ENCODE measurements at regions not wholly inside any gene's neighbourhood (a gene's known extent, or its start where the extent isn't known, plus 50 kb on each side); places are given as distances from the start of the nearest gene placed in this dataset.

- 63% methylated on average over 12 of the region's 25 CpGs; no CpG with 5 or more reads in 1 of the 2 experiments for WGBS, 2 experiments (ENCODE audit: extremely low coverage in 2 of 2, insufficient read length in 1 of 2)
- no peak overlapping the region for H4K91ac ChIP-seq (ENCODE audit: insufficient read depth, low read depth, low read length)
- no peak overlapping the region for H3K4ac ChIP-seq (ENCODE audit: low read depth, low read length)
- H3K18ac ChIP-seq (ENCODE audit: low read depth, low read length), result no peak overlapping the region
- POLR2A ChIA-PET (ENCODE audit: unreplicated experiment), result no interaction called here
- H3K56ac ChIP-seq (ENCODE audit: extremely low read depth, insufficient read depth, low read length), result no peak overlapping the region; the same call in 1 of the 2 replicates
- no peak overlapping the region for H2AK5ac ChIP-seq (ENCODE audit: low read depth, low read length)
- H3K27me3 ChIP-seq (ENCODE audit: control insufficient read depth, insufficient read depth, low read length), result peaks cover 13% of the 10 kb centered on the region; the same call in 1 of the 2 replicates
- no peak overlapping the region for H4K5ac ChIP-seq (ENCODE audit: low read depth, low read length)
- no peaks in the 10 kb centered on the region for H3K4me1 ChIP-seq (ENCODE audit: control insufficient read depth, insufficient read depth, low read length)
- no peak overlapping the region for H2AK9ac ChIP-seq (replicated peaks; ENCODE audit: low read depth, low read length, poor library complexity)
- no peak overlapping the region for H3K27ac ChIP-seq (ENCODE audit: insufficient read depth, low read length)
- no peak overlapping the region for H3K23ac ChIP-seq (ENCODE audit: low read depth, low read length)
- TF ChIP-seq MXI1 (IDR thresholded peaks at IDR 0.05; ENCODE audit: borderline replicate concordance, low read depth, low read length) (no peak), CEBPB (IDR thresholded peaks at IDR 0.05; ENCODE audit: low read depth, low read length) (no peak), CTCF (conservative IDR thresholded peaks at IDR 0.05; ENCODE audit: low read depth, low read length) (no peak), MAFK (IDR thresholded peaks at IDR 0.05; ENCODE audit: low read depth, low read length) (no peak), NFE2L2 (IDR thresholded peaks at IDR 0.05; ENCODE audit: low read depth, low read length) (no peak), CHD1 (IDR thresholded peaks at IDR 0.05; ENCODE audit: low read depth, low read length) (no peak), POLR2A (IDR thresholded peaks at IDR 0.05; ENCODE audit: low read depth, low read length) (no peak), FOS (IDR thresholded peaks at IDR 0.05; ENCODE audit: low read depth, low read length) (no peak), RCOR1 (IDR thresholded peaks at IDR 0.05; ENCODE audit: insufficient replicate concordance, low read length) (no peak), USF2 (IDR thresholded peaks at IDR 0.05; ENCODE audit: low read depth, low read length) (no peak), BHLHE40 (IDR thresholded peaks at IDR 0.05; ENCODE audit: low read depth, low read length) (no peak), RAD21 (IDR thresholded peaks at IDR 0.05; ENCODE audit: low read length) (no peak), SMC3 (IDR thresholded peaks at IDR 0.05; ENCODE audit: low read depth, low read length) (no peak), MAZ (IDR thresholded peaks at IDR 0.05; ENCODE audit: borderline replicate concordance, low read depth, low read length) (no peak), RFX5 (IDR thresholded peaks at IDR 0.05; ENCODE audit: low read depth, low read length) (no peak)
- TF ChIP-seq, protein P1, sequence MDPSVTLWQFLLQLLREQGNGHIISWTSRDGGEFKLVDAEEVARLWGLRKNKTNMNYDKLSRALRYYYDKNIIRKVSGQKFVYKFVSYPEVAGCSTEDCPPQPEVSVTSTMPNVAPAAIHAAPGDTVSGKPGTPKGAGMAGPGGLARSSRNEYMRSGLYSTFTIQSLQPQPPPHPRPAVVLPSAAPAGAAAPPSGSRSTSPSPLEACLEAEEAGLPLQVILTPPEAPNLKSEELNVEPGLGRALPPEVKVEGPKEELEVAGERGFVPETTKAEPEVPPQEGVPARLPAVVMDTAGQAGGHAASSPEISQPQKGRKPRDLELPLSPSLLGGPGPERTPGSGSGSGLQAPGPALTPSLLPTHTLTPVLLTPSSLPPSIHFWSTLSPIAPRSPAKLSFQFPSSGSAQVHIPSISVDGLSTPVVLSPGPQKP (IDR thresholded peaks at IDR 0.05; ENCODE audit: borderline replicate concordance, low read depth, low read length), result no peak
- H3K4me3 ChIP-seq (ENCODE audit: insufficient read depth, low read depth, low read length), result no peak overlapping the region
- H4K8ac ChIP-seq (ENCODE audit: low read depth in 2 of 2, low read length in 2 of 2), result no peak overlapping the region
- no peak for DNase-seq
- no peak overlapping the region for H2BK20ac ChIP-seq (ENCODE audit: low read depth, low read length)
- no peak overlapping the region for H2BK120ac ChIP-seq (ENCODE audit: low read depth, low read length)
- H3K9me1 ChIP-seq (ENCODE audit: insufficient read depth, low read length), result no peaks in the 10 kb centered on the region
- no TSS peak for BruUV-seq (replicated peaks)
- CTCF ChIA-PET, result no interaction called here
- H2AFZ ChIP-seq (replicated peaks; ENCODE audit: low read length, poor library complexity), result no peak overlapping the region
- no peaks in the 10 kb centered on the region for H3K9me3 ChIP-seq (ENCODE audit: control insufficient read depth, insufficient read depth, low read length)
- no peak overlapping the region for H3K4me2 ChIP-seq (ENCODE audit: low read depth, low read length)
- H3K14ac ChIP-seq (replicated peaks; ENCODE audit: low read depth, low read length), result no peak overlapping the region
- no peak for ATAC-seq (ENCODE audit: low read depth)
- no peaks in the 10 kb centered on the region for H3K36me3 ChIP-seq (ENCODE audit: control insufficient read depth, insufficient read depth, low read length)
- H3K79me1 ChIP-seq (ENCODE audit: low read depth in 1 of 2, low read length in 2 of 2), result no peaks in the 10 kb centered on the region
- no peak overlapping the region for H2BK15ac ChIP-seq (ENCODE audit: low read depth, low read length)
- H2BK5ac ChIP-seq (ENCODE audit: low read depth, low read length, poor library complexity, severe bottlenecking), result no peak overlapping the region
- intact Hi-C loops (cut with micrococcal nuclease) (no loop called here), in situ Hi-C loops (cut with MboI; ENCODE audit: low sequenced_read_pairs) (no loop called here), dilution Hi-C loops (cut with HindIII; ENCODE audit: low sequenced_read_pairs, unreplicated experiment) (no loop called here)
- no peak overlapping the region for H3K9ac ChIP-seq (ENCODE audit: low read depth, low read length)
- no peaks in the 10 kb centered on the region for H4K20me1 ChIP-seq (ENCODE audit: insufficient read depth, low read length)
Measured at GRCh38 chr14:101469382-101470247, 91.7 kb upstream of the DIO3 start.
